ENCODE measurements at regions not wholly inside any gene's neighbourhood (a gene's known extent, or its start where the extent isn't known, plus 50 kb on each side); places are given as distances from the start of the nearest gene placed in this dataset.

DNA sequence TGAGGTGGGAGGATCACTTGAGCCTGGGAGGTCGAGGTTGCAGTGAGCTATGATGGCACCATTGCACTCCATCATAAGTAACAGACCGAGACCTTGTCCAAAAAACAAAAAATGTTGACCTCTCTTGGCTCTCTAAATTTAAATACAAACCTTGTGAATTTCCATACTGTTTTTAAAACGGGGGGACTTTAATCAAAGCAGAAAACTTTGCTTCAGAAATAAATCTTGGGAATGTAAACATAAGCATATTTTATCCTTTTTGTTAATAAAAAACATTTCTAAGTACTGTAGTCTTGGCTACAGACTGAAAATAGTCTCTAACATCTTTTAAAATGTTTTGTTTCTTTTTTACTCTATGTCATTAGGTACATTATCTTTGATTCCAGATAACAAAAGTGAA lies 130.7 kb upstream of the RASSF8 start:
- H3K4me1 ChIP-seq (ENCODE audit: control insufficient read depth in 4 of 4, insufficient read depth in 4 of 4, low read length in 3 of 4) = no peaks in the 10 kb centered on the region
- no peak for DNase-seq (ENCODE audit: low spot score)
- H3K27ac ChIP-seq (ENCODE audit: low read depth in 1 of 2, low read length in 2 of 2) = no peak overlapping the region
- 74% methylated on average over 3 of the region's 3 CpGs for WGBS
- TF ChIP-seq FOXA1 (IDR thresholded peaks at IDR 0.05) = no peak
- no peak for TF ChIP-seq RXRA (IDR thresholded peaks at IDR 0.05)
- TF ChIP-seq, protein P1, sequence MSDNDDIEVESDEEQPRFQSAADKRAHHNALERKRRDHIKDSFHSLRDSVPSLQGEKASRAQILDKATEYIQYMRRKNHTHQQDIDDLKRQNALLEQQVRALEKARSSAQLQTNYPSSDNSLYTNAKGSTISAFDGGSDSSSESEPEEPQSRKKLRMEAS (IDR thresholded peaks at IDR 0.05) = no peak
- TF ChIP-seq YY1 (IDR thresholded peaks at IDR 0.05) = no peak
- TF ChIP-seq HNF4A (conservative IDR thresholded peaks at IDR 0.05) = no peak
- no peak for TF ChIP-seq SP1 (IDR thresholded peaks at IDR 0.05)
- no peak for TF ChIP-seq NR2F2 (IDR thresholded peaks at IDR 0.05)
- TF ChIP-seq EGR1 (IDR thresholded peaks at IDR 0.05; ENCODE audit: low read depth in 2 of 2) = no peak
- TF ChIP-seq FOXA2 (IDR thresholded peaks at IDR 0.05) = no peak
- no peak for TF ChIP-seq GABPA (IDR thresholded peaks at IDR 0.05 in 1 of 2, conservative IDR thresholded peaks at IDR 0.05 in 1 of 2)
- no peak for TF ChIP-seq TAF1 (conservative IDR thresholded peaks at IDR 0.05)
- no peak for TF ChIP-seq RAD21 (IDR thresholded peaks at IDR 0.05)
- no peak for TF ChIP-seq HNF4G (IDR thresholded peaks at IDR 0.05)
- TF ChIP-seq, protein P2, sequence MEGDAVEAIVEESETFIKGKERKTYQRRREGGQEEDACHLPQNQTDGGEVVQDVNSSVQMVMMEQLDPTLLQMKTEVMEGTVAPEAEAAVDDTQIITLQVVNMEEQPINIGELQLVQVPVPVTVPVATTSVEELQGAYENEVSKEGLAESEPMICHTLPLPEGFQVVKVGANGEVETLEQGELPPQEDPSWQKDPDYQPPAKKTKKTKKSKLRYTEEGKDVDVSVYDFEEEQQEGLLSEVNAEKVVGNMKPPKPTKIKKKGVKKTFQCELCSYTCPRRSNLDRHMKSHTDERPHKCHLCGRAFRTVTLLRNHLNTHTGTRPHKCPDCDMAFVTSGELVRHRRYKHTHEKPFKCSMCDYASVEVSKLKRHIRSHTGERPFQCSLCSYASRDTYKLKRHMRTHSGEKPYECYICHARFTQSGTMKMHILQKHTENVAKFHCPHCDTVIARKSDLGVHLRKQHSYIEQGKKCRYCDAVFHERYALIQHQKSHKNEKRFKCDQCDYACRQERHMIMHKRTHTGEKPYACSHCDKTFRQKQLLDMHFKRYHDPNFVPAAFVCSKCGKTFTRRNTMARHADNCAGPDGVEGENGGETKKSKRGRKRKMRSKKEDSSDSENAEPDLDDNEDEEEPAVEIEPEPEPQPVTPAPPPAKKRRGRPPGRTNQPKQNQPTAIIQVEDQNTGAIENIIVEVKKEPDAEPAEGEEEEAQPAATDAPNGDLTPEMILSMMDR (IDR thresholded peaks at IDR 0.05; ENCODE audit: low read depth, low read length, missing input control) = no peak
- TF ChIP-seq, protein P3, sequence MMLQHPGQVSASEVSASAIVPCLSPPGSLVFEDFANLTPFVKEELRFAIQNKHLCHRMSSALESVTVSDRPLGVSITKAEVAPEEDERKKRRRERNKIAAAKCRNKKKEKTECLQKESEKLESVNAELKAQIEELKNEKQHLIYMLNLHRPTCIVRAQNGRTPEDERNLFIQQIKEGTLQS (IDR thresholded peaks at IDR 0.05) = no peak
- TF ChIP-seq, protein P4, sequence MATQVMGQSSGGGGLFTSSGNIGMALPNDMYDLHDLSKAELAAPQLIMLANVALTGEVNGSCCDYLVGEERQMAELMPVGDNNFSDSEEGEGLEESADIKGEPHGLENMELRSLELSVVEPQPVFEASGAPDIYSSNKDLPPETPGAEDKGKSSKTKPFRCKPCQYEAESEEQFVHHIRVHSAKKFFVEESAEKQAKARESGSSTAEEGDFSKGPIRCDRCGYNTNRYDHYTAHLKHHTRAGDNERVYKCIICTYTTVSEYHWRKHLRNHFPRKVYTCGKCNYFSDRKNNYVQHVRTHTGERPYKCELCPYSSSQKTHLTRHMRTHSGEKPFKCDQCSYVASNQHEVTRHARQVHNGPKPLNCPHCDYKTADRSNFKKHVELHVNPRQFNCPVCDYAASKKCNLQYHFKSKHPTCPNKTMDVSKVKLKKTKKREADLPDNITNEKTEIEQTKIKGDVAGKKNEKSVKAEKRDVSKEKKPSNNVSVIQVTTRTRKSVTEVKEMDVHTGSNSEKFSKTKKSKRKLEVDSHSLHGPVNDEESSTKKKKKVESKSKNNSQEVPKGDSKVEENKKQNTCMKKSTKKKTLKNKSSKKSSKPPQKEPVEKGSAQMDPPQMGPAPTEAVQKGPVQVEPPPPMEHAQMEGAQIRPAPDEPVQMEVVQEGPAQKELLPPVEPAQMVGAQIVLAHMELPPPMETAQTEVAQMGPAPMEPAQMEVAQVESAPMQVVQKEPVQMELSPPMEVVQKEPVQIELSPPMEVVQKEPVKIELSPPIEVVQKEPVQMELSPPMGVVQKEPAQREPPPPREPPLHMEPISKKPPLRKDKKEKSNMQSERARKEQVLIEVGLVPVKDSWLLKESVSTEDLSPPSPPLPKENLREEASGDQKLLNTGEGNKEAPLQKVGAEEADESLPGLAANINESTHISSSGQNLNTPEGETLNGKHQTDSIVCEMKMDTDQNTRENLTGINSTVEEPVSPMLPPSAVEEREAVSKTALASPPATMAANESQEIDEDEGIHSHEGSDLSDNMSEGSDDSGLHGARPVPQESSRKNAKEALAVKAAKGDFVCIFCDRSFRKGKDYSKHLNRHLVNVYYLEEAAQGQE (IDR thresholded peaks at IDR 0.05) = no peak
- TF ChIP-seq JUND (IDR thresholded peaks at IDR 0.05) = no peak
- TF ChIP-seq, protein P5, sequence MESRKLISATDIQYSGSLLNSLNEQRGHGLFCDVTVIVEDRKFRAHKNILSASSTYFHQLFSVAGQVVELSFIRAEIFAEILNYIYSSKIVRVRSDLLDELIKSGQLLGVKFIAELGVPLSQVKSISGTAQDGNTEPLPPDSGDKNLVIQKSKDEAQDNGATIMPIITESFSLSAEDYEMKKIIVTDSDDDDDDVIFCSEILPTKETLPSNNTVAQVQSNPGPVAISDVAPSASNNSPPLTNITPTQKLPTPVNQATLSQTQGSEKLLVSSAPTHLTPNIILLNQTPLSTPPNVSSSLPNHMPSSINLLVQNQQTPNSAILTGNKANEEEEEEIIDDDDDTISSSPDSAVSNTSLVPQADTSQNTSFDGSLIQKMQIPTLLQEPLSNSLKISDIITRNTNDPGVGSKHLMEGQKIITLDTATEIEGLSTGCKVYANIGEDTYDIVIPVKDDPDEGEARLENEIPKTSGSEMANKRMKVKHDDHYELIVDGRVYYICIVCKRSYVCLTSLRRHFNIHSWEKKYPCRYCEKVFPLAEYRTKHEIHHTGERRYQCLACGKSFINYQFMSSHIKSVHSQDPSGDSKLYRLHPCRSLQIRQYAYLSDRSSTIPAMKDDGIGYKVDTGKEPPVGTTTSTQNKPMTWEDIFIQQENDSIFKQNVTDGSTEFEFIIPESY (IDR thresholded peaks at IDR 0.05) = no peak
- H3K27me3 ChIP-seq (ENCODE audit: control insufficient read depth in 4 of 4, insufficient read depth in 4 of 4, low read length in 3 of 4) = peaks cover 0 to 3% (median 0%) of the 10 kb centered on the region in 4 donors
- H3K36me3 ChIP-seq (ENCODE audit: control insufficient read depth in 4 of 4, insufficient read depth in 3 of 4, low read depth in 1 of 4, low read length in 3 of 4) = no peaks in the 10 kb centered on the region
- no peak overlapping the region for H3K9ac ChIP-seq (ENCODE audit: low read depth in 1 of 2, low read length in 2 of 2)
- H3K4me3 ChIP-seq (ENCODE audit: low read depth in 1 of 3, low read length in 3 of 3) = no peak overlapping the region
- H3K9me3 ChIP-seq (ENCODE audit: control insufficient read depth in 4 of 4, low read length in 3 of 4) = no peaks in the 10 kb centered on the region

All from liver (tissue), 8 donors.